CD14-positive monocyte (primary cell): ENCODE measurements at regions not wholly inside any gene's neighbourhood (a gene's known extent, or its start where the extent isn't known, plus 50 kb on each side); places are given as distances from the start of the nearest gene placed in this dataset.

Source experiments
- DNase-seq, 3 donors: peaks; one replicate each; pipeline ENCODE4 v3.0.0-alpha.2; 2011 to 2022
- H2AFZ ChIP-seq: 2 replicates; pipeline ENCODE4 v1.6.0; 2012; ENCODE audit warnings: mild to moderate bottlenecking, low read depth, low read length, inconsistent platforms; ENCODE audit not compliant: insufficient read depth, poor library complexity, severe bottlenecking
- H3K27ac ChIP-seq, 2 donors: 1 replicate in 1 of 2; 2 replicates in 1 of 2; pipeline ENCODE4 v1.5.1; 2012 to 2013; ENCODE audit warnings: low read length in 2 of 2, control low read depth in 1 of 2, inconsistent platforms in 1 of 2, low read depth in 1 of 2, mild to moderate bottlenecking in 1 of 2
- H3K27me3 ChIP-seq, 2 donors: one replicate each; pipeline versions ENCODE4 v1.6.0 to v1.6.1; 2011 to 2013; ENCODE audit warnings: low read length in 2 of 2; ENCODE audit not compliant: control insufficient read depth in 2 of 2, insufficient read depth in 2 of 2
- H3K36me3 ChIP-seq, 2 donors: replicated peaks in 1 of 2; 1 replicate in 1 of 2; 2 replicates in 1 of 2; pipeline versions ENCODE4 v1.5.1 to v1.6.1; 2012 to 2013; ENCODE audit warnings: low read length in 2 of 2, control low read depth in 1 of 2, inconsistent platforms in 1 of 2, mild to moderate bottlenecking in 1 of 2; ENCODE audit not compliant: insufficient read depth in 2 of 2, control insufficient read depth in 1 of 2
- H3K4me1 ChIP-seq, 2 donors: 1 replicate in 1 of 2; 2 replicates in 1 of 2; pipeline versions ENCODE4 v1.5.1 to v1.6.1; 2012 to 2013; ENCODE audit warnings: low read length in 2 of 2, control low read depth in 1 of 2, inconsistent platforms in 1 of 2, mild to moderate bottlenecking in 1 of 2, moderate library complexity in 1 of 2; ENCODE audit not compliant: insufficient read depth in 2 of 2, control insufficient read depth in 1 of 2
- H3K4me2 ChIP-seq: replicated peaks from 2 replicates; pipeline ENCODE3; 2012; ENCODE audit warnings: low read length, moderate library complexity, mild to moderate bottlenecking; ENCODE audit not compliant: poor library complexity, severe bottlenecking; ENCODE audit errors: extremely low read depth
- H3K4me3 ChIP-seq, 3 experiments: fragments of 200-600 bp in 1 of 3; sonication (generic) in 1 of 3; replicated peaks in 1 of 3; 1 replicate in 2 of 3; 2 replicates in 1 of 3; pipeline ENCODE4 v1.5.1; 2011 to 2013; ENCODE audit warnings: low read length in 3 of 3, mild to moderate bottlenecking in 3 of 3, control low read depth in 2 of 3, low read depth in 2 of 3, inconsistent platforms in 1 of 3, moderate library complexity in 1 of 3
- H3K79me2 ChIP-seq: 2 replicates; pipeline ENCODE4 v1.6.0; 2012; ENCODE audit warnings: mild to moderate bottlenecking, control low read depth, inconsistent platforms, low read length, moderate library complexity; ENCODE audit not compliant: insufficient read depth
- H3K9ac ChIP-seq: 2 replicates; pipeline ENCODE4 v1.6.0; 2017; ENCODE audit warnings: low read length, mild to moderate bottlenecking; ENCODE audit not compliant: insufficient read depth, poor library complexity, severe bottlenecking
- H3K9me3 ChIP-seq, 2 donors: replicated peaks in 1 of 2; 1 replicate in 1 of 2; 2 replicates in 1 of 2; pipeline versions ENCODE4 v1.5.1 to v1.6.1; 2012 to 2013; ENCODE audit warnings: low read length in 2 of 2, control low read depth in 1 of 2; ENCODE audit not compliant: control insufficient read depth in 1 of 2, insufficient read depth in 1 of 2
- H4K20me1 ChIP-seq: 2 replicates; pipeline ENCODE4 v1.6.0; 2012; ENCODE audit warnings: mild to moderate bottlenecking, low read length, control low read depth, moderate library complexity; ENCODE audit not compliant: insufficient read depth
- H3K27ac Mint-ChIP-seq, 7 donors: one replicate each; pipeline ENCODE4 v1.8.0; 2020; ENCODE audit warnings: mild to moderate bottlenecking in 7 of 7, mixed read lengths in 7 of 7, moderate library complexity in 6 of 7, inconsistent platforms in 2 of 7
- H3K27me3 Mint-ChIP-seq, 3 donors: one replicate each; pipeline ENCODE4 v1.8.0; 2021 to 2022; ENCODE audit warnings: low read depth in 3 of 3, mild to moderate bottlenecking in 3 of 3, mixed read lengths in 3 of 3, moderate library complexity in 3 of 3, inconsistent platforms in 1 of 3
- H3K36me3 Mint-ChIP-seq, 2 donors: one replicate each; pipeline ENCODE4 v1.8.0; 2020; ENCODE audit warnings: mixed read lengths in 2 of 2, inconsistent platforms in 1 of 2, mild to moderate bottlenecking in 1 of 2
- H3K4me1 Mint-ChIP-seq: one replicate; pipeline ENCODE4 v1.8.0; 2020; ENCODE audit warnings: mild to moderate bottlenecking, mixed read lengths
- H3K4me3 Mint-ChIP-seq, 2 donors: one replicate each; pipeline ENCODE4 v1.8.0; 2020; ENCODE audit warnings: mild to moderate bottlenecking in 2 of 2, mixed read lengths in 2 of 2, moderate library complexity in 1 of 2
- H3K9me3 Mint-ChIP-seq, 7 donors: one replicate each; pipeline ENCODE4 v1.8.0; 2020 to 2022; ENCODE audit warnings: mixed read lengths in 7 of 7, mild to moderate bottlenecking in 6 of 7, moderate library complexity in 6 of 7, inconsistent platforms in 2 of 7
- WGBS: methylation state at CpG from one replicate; pipeline ENCODE4 v1.1.5; 2013; ENCODE audit warnings: missing lambda C conversion rate; ENCODE audit not compliant: insufficient coverage; 5-methylcytosine and 5-hydroxymethylcytosine counted together
- intact Hi-C, 2 donors: fragments of 100-400 bp; cut with micrococcal nuclease; formaldehyde crosslinking; loops; one replicate each; pipeline versions ENCODE4 v1.15.0 to v1.15.1; 2023
- TF ChIP-seq, protein P1 (sequence below): fragments of 200-600 bp; IDR thresholded peaks from one replicate; pipeline ENCODE4 v1.8.0; 2022; ENCODE audit warnings: antibody characterized with exemption, mild to moderate bottlenecking

DNA sequence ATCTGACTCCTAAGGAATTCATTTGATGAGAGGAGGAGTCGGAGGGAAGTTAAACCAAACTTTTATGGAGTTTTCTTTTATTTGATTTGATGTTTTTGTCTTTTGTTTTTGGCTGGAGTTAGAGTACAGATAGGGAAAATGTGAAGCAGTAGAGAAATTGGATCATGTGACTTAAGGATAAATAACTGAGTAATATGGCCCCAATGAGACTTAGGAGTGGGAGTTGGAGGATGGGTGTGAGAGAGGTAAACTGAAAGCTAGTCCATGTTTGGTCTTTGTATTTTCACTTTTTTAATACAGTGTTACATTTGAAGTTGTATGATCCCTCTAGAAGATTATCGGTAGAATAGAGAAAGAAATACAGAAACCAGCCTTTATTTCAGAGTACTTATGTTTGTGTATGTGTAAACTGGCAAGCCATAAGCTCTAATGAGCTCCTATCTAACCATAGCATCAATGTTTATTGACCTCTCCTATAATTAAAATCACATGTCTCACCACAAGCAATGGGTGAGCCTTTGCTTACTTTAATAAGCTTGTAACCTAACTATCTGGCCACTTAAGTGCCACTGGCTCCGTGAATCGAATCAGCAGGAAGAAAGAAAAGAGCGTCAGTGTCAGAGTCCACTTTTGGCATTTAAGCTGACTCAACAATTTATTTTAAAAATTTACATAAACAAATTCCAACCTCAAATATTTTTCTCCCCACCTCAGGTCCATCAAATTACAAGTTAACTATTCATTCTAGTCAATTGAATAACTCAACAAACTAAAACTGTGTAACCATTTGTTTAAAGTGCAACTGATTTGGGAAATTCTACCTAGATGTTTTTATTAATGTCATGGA, 113.8 kb downstream of the EPDR1 start:
- Histone ChIP-seq H3K4me3 (no peak overlapping the region), H3K36me3 (no peaks in the 10 kb centered on the region), H3K4me1 (no peaks in the 10 kb centered on the region), H2AFZ (no peak overlapping the region), H3K27ac (no peak overlapping the region), H3K4me2 (no peak overlapping the region), H3K27me3 (no peaks in the 10 kb centered on the region), H3K79me2 (no peaks in the 10 kb centered on the region), H3K9ac (no peak overlapping the region), H4K20me1 (no peaks in the 10 kb centered on the region), H3K9me3 (peaks cover 0 to 5% of the 10 kb centered on the region in 2 donors)
- Mint-ChIP-seq H3K27ac (no peak overlapping the region), H3K27me3 (peaks cover 0 to 2% (median 0%) of the 10 kb centered on the region in 3 donors), H3K4me1 (no peaks in the 10 kb centered on the region), H3K9me3 (peaks cover 3 to 14% (median 5%) of the 10 kb centered on the region in 7 donors), H3K4me3 (no peak overlapping the region), H3K36me3 (no peaks in the 10 kb centered on the region)
- intact Hi-C loops: no loop called here
- WGBS: 97% methylated on average over 3 of the region's 5 CpGs
- TF ChIP-seq, protein P1, sequence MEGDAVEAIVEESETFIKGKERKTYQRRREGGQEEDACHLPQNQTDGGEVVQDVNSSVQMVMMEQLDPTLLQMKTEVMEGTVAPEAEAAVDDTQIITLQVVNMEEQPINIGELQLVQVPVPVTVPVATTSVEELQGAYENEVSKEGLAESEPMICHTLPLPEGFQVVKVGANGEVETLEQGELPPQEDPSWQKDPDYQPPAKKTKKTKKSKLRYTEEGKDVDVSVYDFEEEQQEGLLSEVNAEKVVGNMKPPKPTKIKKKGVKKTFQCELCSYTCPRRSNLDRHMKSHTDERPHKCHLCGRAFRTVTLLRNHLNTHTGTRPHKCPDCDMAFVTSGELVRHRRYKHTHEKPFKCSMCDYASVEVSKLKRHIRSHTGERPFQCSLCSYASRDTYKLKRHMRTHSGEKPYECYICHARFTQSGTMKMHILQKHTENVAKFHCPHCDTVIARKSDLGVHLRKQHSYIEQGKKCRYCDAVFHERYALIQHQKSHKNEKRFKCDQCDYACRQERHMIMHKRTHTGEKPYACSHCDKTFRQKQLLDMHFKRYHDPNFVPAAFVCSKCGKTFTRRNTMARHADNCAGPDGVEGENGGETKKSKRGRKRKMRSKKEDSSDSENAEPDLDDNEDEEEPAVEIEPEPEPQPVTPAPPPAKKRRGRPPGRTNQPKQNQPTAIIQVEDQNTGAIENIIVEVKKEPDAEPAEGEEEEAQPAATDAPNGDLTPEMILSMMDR: no peak
- no peak for DNase-seq

DNA sequence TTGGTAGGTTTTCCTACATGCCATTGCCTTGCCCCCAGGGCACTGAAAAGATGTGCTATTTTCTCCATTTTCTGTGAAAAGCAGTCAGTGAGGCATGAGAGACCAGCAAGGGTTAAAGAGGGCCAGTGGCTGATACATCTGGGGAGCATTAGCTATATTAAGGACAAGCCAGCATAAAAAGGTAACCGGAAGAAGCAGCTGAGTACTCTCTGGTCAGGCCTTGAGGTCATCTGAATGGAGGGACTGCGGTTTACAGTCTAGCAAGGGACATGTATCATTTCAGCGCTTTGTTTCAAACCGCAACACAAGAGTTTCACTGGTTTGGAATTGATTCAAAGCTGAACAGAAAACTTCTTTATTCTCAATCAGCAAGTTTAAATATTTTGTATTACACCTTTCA, 120.4 kb downstream of the EPDR1 start:
- Mint-ChIP-seq H3K9me3 (peaks cover 3 to 9% (median 3%) of the 10 kb centered on the region in 7 donors), H3K27ac (no peak overlapping the region), H3K4me1 (no peaks in the 10 kb centered on the region), H3K27me3 (no peaks in the 10 kb centered on the region), H3K4me3 (no peak overlapping the region), H3K36me3 (no peaks in the 10 kb centered on the region)
- Histone ChIP-seq H3K27me3 (no peaks in the 10 kb centered on the region), H3K4me1 (no peaks in the 10 kb centered on the region), H2AFZ (no peak overlapping the region), H3K4me3 (no peak overlapping the region), H3K27ac (no peak overlapping the region), H3K36me3 (no peaks in the 10 kb centered on the region), H3K9ac (no peak overlapping the region), H3K79me2 (no peaks in the 10 kb centered on the region), H3K4me2 (no peak overlapping the region), H3K9me3 (peaks cover 0 to 5% of the 10 kb centered on the region in 2 donors), H4K20me1 (no peaks in the 10 kb centered on the region)
- TF ChIP-seq, protein P1: no peak
- WGBS: 100% methylated on average over 3 of the region's 4 CpGs
- intact Hi-C loops: no loop called here
- DNase-seq: no peak
